NCI-H2107 (cell line): ENCODE measurements at regions not wholly inside any gene's neighbourhood (a gene's known extent, or its start where the extent isn't known, plus 50 kb on each side); places are given as distances from the start of the nearest gene placed in this dataset.

Experiments
- DNase-seq: peaks from one replicate; lab custom pipeline; 2025; lab: John Stamatoyannopoulos, UW

GRCh38 chr2:121860033-121860757 is 104.7 kb downstream of the TSN start:
- DNase-seq, result no peak

DNA sequence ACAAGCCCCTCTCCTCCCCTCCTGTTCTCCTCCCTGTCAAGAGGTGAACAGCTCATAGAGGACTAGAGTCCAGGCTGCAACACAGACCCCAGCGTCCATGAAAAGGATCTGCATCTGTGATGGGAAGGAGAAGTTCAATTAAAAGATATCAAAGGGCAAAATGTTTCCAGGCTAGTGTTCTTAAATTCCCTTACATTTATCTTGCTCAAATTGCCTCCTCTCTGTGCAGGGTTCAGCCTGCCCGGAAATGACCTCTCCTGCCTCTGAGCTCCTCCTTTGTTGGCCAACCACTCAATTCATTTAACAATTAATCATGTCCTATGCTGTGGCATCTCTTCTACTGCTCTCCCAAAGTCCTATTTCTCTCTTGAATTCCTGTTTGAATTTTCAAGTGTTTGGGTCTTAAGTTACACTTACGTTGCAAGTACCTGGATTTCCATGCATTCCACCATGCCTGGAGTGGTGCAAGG is 105.3 kb downstream of the TSN start:
- no peak for DNase-seq

- no peak for DNase-seq
Measured at GRCh38 chr2:121862286-121862685, 106.8 kb downstream of the TSN start.

GRCh38 chr2:121865914-121866313 is 110.5 kb downstream of the TSN start:
- DNase-seq, result no peak

DNA sequence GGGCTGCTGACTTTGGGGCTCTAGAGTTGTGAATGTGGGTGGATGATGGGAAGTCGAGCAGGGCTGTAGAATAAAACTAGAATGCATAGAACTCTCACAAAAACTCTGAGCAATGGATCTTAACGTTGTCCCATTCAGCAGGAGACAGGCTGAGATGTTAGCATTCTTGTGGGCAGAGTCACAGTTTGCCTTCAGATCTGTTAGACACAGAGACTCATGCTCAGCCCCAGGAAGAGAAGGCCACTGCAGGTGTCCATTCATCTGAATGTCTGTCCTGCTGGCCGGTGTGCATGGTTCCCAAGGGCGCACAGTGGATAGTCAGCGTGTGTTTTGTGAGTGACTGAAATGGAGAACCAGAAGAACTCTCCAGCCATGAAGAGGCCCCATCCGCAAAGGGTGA is 111.3 kb downstream of the TSN start:
- no peak for DNase-seq

- DNase-seq, result no peak
Measured at GRCh38 chr2:121868652-121869051, 113.2 kb downstream of the TSN start.

DNA sequence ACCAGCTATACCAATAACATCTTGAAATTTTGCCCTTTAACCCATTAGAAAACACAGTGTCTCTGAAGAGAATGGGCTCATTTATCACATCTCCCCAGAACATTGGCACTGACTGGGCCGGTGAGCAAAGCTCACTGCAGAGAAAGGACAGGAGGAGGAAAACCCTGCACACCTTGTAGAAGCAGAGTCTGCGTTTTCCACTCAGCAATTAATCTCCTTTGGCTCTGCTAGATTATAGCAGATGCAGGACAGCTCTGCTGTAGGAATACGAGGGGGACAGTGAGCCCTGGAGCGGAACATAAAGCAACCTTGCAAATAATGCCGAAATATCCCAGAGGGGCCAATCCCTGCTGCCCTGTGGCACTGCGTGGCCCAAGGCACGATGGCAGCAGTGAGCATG is 113.9 kb downstream of the TSN start:
- DNase-seq, result no peak

- DNase-seq, result no peak
Measured at GRCh38 chr2:121869873-121870272, 114.4 kb downstream of the TSN start.

DNA sequence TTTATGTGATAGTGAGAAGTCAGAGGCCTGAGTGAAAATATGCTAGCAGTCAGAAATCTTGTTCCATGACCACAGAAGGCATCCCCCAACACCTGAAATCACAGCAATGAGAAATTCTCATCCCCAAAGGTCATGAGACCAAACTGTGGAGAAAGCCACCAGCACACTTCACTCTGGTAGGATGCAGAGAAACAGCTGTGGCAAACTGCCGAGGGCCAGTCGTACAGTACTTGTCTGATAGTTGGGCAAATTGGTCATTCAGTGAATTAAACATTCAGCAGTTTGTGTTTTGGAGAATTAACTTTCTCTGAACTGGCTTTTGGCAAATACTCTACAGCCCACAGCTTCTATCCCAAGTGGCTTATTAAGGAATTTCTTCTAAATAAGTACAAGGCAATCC is 117.2 kb downstream of the TSN start:
- no peak for DNase-seq

- no peak for DNase-seq
Measured at GRCh38 chr2:121873864-121874263, 118.4 kb downstream of the TSN start.

- no peak for DNase-seq
Measured at GRCh38 chr2:121875585-121876185, 120.2 kb downstream of the TSN start.

- DNase-seq, result no peak
Measured at GRCh38 chr2:121877366-121877765, 121.9 kb downstream of the TSN start.

GRCh38 chr2:121880283-121880682 is 124.8 kb downstream of the TSN start:
- DNase-seq, result no peak

DNA sequence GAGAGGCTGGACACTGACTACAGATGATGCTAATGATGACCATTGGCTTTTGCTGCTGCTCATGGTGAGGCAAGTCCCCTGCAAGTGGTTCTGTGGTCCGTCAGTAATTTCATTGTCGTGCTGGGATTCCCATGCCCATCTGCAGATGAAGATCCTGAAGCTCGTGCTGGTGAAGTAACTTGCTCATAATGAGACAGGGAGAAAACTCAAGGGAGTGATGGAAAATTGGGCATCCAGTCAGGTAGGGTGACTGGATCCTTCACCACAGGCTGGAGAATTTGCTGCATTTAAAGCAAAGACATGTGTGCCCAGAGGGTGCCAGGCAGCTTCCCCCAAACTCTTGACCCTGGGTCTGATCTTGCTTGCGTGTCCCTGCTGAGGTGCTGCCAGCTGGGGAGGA is 125.6 kb downstream of the TSN start:
- no peak for DNase-seq

GRCh38 chr2:121881950-121882349 is 126.5 kb downstream of the TSN start:
- DNase-seq, result no peak

DNA sequence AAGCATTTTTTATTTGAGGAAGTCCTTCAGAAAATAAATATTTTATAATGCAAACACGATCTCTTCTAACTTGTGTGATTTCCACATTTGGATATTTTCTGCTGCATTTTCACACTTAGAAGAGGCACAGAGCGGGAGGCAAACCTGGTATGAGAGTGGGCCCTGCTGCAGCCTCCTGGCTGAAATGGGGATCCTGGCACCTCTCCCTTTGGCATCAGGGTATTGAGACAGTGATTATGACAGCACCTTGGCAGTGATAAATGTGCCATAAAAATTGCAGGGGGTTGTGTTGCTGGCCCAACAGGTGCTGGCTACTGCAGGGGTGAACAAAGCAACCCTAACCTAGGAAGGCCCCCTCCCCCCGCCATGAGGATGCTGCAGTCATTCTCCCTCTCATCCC is 128.6 kb downstream of the TSN start:
- DNase-seq, result no peak

GRCh38 chr2:121884511-121884921 is 129.1 kb downstream of the TSN start:
- DNase-seq, result no peak

GRCh38 chr2:121886059-121886458 is 130.6 kb downstream of the TSN start:
- DNase-seq, result no peak

DNA sequence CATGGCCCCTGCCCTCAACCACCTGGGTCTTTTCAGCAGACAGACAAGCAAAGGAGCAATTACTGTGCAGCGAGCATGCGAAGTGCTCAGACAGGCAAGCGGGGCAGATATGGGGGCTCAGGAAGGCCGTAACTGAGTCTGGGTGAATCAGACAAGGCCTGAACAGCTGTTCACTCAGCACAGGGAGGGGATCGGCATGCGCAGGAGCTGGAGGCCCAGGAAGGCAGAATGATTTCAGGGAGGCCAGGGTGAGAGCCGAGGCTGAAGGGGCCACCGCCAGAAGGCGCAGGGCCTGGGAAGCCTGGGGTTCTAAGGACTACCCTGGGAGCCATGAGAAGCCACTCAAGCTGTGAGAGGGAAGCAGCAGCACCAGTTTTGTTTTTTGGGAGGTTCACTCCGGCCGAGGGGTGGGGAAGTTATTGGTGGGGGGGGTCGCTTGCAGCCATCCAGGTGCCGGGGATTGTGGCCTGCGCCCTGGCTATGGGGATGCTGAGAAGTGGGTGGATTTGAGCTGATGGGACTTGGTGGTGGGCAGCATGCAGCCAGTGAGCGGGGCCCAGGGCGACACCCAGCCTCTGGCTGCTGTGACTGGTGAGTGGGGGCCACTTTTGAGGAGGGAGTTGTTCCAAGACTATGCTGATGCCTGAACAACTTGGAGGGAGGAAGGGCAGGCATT is 132.2 kb downstream of the TSN start:
- DNase-seq, result no peak

DNA sequence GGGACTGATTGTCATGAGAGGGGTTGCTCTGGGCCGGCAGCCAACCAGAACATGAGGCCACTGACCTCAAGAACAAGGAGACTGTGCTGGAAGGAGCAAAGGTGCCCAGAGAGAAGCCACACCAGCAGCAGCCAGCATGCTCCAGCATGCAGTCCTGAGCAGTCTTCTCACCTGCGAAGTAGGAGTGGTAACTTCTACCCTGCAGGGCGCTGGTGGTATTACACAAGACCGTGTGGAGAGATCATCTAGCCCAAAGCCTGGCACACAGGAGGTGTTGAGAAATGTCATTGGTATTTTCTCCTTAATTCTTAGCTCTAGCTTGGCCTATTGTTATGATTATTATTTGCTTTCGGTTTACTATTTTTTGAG is 132.7 kb downstream of the TSN start:
- DNase-seq, result no peak

- no peak for DNase-seq
Measured at GRCh38 chr2:121890041-121890440, 134.6 kb downstream of the TSN start.

GRCh38 chr2:121895723-121896571 is 140.5 kb downstream of the TSN start:
- no peak for DNase-seq
